Motor neuron (in vitro differentiated cells): ENCODE measurements at regions not wholly inside any gene's neighbourhood (a gene's known extent, or its start where the extent isn't known, plus 50 kb on each side); places are given as distances from the start of the nearest gene placed in this dataset.

ENCODE experiments used
- ATAC-seq, 8 experiments: fragments of 200-7000 bp; cut with Tn5 transposase; replicated peaks in 6 of 8; 2 replicates each; pipeline ENCODE4 v1.8.0; 2021; ENCODE audit warnings: mild to moderate bottlenecking in 8 of 8, moderate library complexity in 8 of 8
- H3K27ac ChIP-seq, 2 donors: fragments of 250-450 bp; sonication (Bioruptor Pico); 2 replicates each; pipeline ENCODE4 v1.9.0; 2021; ENCODE audit warnings: antibody characterized with exemption in 2 of 2, mild to moderate bottlenecking in 2 of 2, moderate library complexity in 1 of 2
- H3K4me1 ChIP-seq, 2 donors: fragments of 250-450 bp; sonication (Bioruptor Pico); replicated peaks in 1 of 2; 2 replicates each; pipeline ENCODE4 v1.6.1; 2021; ENCODE audit warnings: antibody characterized with exemption in 2 of 2, mild to moderate bottlenecking in 2 of 2, moderate library complexity in 1 of 2
- H3K4me3 ChIP-seq, 5 donors: fragments of 250-450 bp; sonication (Bioruptor Pico); 2 replicates each; pipeline ENCODE4 v1.9.0; 2021; ENCODE audit warnings: antibody characterized with exemption in 5 of 5, mild to moderate bottlenecking in 5 of 5, moderate library complexity in 4 of 5
- WGBS, 10 experiments: fragments of 450-650 bp; shearing (Covaris generic); methylation state at CpG; one replicate each; pipeline ENCODE4 v1.0.0; 2022; 5-methylcytosine and 5-hydroxymethylcytosine counted together
- in situ Hi-C, 9 experiments: fragments of 400-800 bp; cut with MboI; loops; one replicate each; pipeline ENCODE4 v1.15.0; 2021; ENCODE audit warnings: low sequenced_read_pairs in 9 of 9, low pct_unique_long_range_greater_than_20kb in 2 of 9; ENCODE audit not compliant: unreplicated experiment in 9 of 9

- no peak for ATAC-seq
- 21 to 100% (median 84%) methylated on average over 2 of the region's 2 CpGs; no CpG with 5 or more reads in 2 of the 10 experiments for WGBS, 10 experiments
These were observed 278.7 kb downstream of the IPMK start for GRCh38 chr10:57988964-57989363.

GRCh38 chr10:57987055-57987721, 280.5 kb downstream of the IPMK start:
- Histone ChIP-seq H3K27ac (no peak overlapping the region), H3K4me1 (peaks cover 4 to 15% of the 10 kb centered on the region in 2 donors), H3K4me3 (no peak overlapping the region)
- ATAC-seq, result peak in 3 of 8 experiments; percentile 22 to 91 (median 88)
- WGBS, 10 experiments, result 0 to 100% (median 84%) methylated on average over 1 to 6 of the region's 6 CpGs
- in situ Hi-C loops, result no loop called here

More at GRCh38 chr10:57988964-57989363, 278.7 kb downstream of the IPMK start:
- in situ Hi-C loops, result no loop called here
- H3K27ac ChIP-seq, result no peak overlapping the region
- no peak overlapping the region for H3K4me3 ChIP-seq
- peaks cover 4 to 21% of the 10 kb centered on the region in 2 donors for H3K4me1 ChIP-seq

- no peak for ATAC-seq
- no peak overlapping the region for H3K4me3 ChIP-seq
- in situ Hi-C loops, result no loop called here
- H3K27ac ChIP-seq, result no peak overlapping the region
- peaks cover 4 to 15% of the 10 kb centered on the region in 2 donors for H3K4me1 ChIP-seq
- WGBS, 10 experiments, result 100% methylated on average over 1 of the region's 1 CpG; no CpG with 5 or more reads in 6 of the 10 experiments
These were observed 281.3 kb downstream of the IPMK start for GRCh38 chr10:57986422-57986821.

GRCh38 chr10:57983281-57983791, 284.4 kb downstream of the IPMK start:
- ATAC-seq, result peak in 2 of 8 experiments; percentile 9 to 24
- in situ Hi-C loops, result no loop called here
- no peak overlapping the region for H3K4me3 ChIP-seq
- H3K4me1 ChIP-seq, result no peaks in the 10 kb centered on the region
- H3K27ac ChIP-seq, result no peak overlapping the region
- 0 to 100% (median 40%) methylated on average over 1 to 3 of the region's 3 CpGs for WGBS, 10 experiments

GRCh38 chr10:57982091-57982490, 285.6 kb downstream of the IPMK start:
- H3K27ac ChIP-seq, result no peak overlapping the region
- WGBS, 10 experiments, result 17 to 80% (median 55%) methylated on average over 1 to 3 of the region's 3 CpGs; no CpG with 5 or more reads in 4 of the 10 experiments
- H3K4me1 ChIP-seq, result no peaks in the 10 kb centered on the region
- ATAC-seq, result no peak
- H3K4me3 ChIP-seq, result no peak overlapping the region
- in situ Hi-C loops, result no loop called here

- in situ Hi-C loops, result no loop called here
- no peak overlapping the region for H3K27ac ChIP-seq
- 25 to 100% (median 78%) methylated on average over 1 to 2 of the region's 2 CpGs; no CpG with 5 or more reads in 1 of the 10 experiments for WGBS, 10 experiments
- H3K4me1 ChIP-seq, result no peaks in the 10 kb centered on the region
- no peak for ATAC-seq
- no peak overlapping the region for H3K4me3 ChIP-seq
These were observed 287.7 kb downstream of the IPMK start for GRCh38 chr10:57979956-57980355.

- Histone ChIP-seq H3K27ac (no peak overlapping the region), H3K4me1 (no peaks in the 10 kb centered on the region), H3K4me3 (no peak overlapping the region)
- in situ Hi-C loops, result no loop called here
- 19 to 95% (median 77%) methylated on average over 2 to 4 of the region's 4 CpGs; no CpG with 5 or more reads in 1 of the 10 experiments for WGBS, 10 experiments
- ATAC-seq, result peak in 2 of 8 experiments; percentile 19 to 50
These were observed 288.2 kb downstream of the IPMK start for GRCh38 chr10:57979491-57979890.

- Histone ChIP-seq H3K4me3 (no peak overlapping the region), H3K27ac (no peak overlapping the region), H3K4me1 (no peaks in the 10 kb centered on the region)
- in situ Hi-C loops, result no loop called here
- 30 to 100% (median 100%) methylated on average over 1 of the region's 1 CpG for WGBS, 10 experiments
- ATAC-seq, result no peak
These were observed 290.4 kb downstream of the IPMK start for GRCh38 chr10:57977262-57977661.

- no peaks in the 10 kb centered on the region for H3K4me1 ChIP-seq
- no peak overlapping the region for H3K27ac ChIP-seq
- in situ Hi-C loops, result no loop called here
- H3K4me3 ChIP-seq, result no peak overlapping the region
- 20 to 100% (median 91%) methylated on average over 1 of the region's 1 CpG; no CpG with 5 or more reads in 3 of the 10 experiments for WGBS, 10 experiments
- peak in 2 of 8 experiments; percentile 32 to 42 for ATAC-seq
These were observed 294.2 kb downstream of the IPMK start for GRCh38 chr10:57973451-57973850.

GRCh38 chr10:57972783-57973182, 294.9 kb downstream of the IPMK start:
- Histone ChIP-seq H3K4me3 (no peak overlapping the region), H3K27ac (no peak overlapping the region), H3K4me1 (no peaks in the 10 kb centered on the region)
- in situ Hi-C loops, result no loop called here
- ATAC-seq, result peak in 3 of 8 experiments; percentile 20 to 92 (median 90)
- 0 to 100% (median 92%) methylated on average over 1 to 2 of the region's 2 CpGs; no CpG with 5 or more reads in 2 of the 10 experiments for WGBS, 10 experiments

GRCh38 chr10:57968328-57969016, 299.2 kb downstream of the IPMK start:
- no peak for ATAC-seq
- H3K4me1 ChIP-seq, result no peaks in the 10 kb centered on the region
- H3K4me3 ChIP-seq, result no peak overlapping the region
- WGBS, 10 experiments, result 13 to 86% (median 78%) methylated on average over 1 to 9 of the region's 11 CpGs
- H3K27ac ChIP-seq, result no peak overlapping the region
- in situ Hi-C loops, result no loop called here

- in situ Hi-C loops, result no loop called here
- no peak overlapping the region for H3K4me3 ChIP-seq
- no peak overlapping the region for H3K27ac ChIP-seq
- ATAC-seq, result peak in 5 of 8 experiments; percentile 53 to 99 (median 77)
- WGBS, 10 experiments, result 30 to 100% (median 80%) methylated on average over 1 to 3 of the region's 3 CpGs; no CpG with 5 or more reads in 5 of the 10 experiments
- H3K4me1 ChIP-seq, result no peaks in the 10 kb centered on the region
These were observed 303.3 kb downstream of the IPMK start for GRCh38 chr10:57964351-57964750.

GRCh38 chr10:57963546-57963945, 304.1 kb downstream of the IPMK start:
- 0 to 83% (median 37%) methylated on average over 1 to 2 of the region's 2 CpGs; no CpG with 5 or more reads in 5 of the 10 experiments for WGBS, 10 experiments
- in situ Hi-C loops, result no loop called here
- H3K4me3 ChIP-seq, result no peak overlapping the region
- H3K4me1 ChIP-seq, result no peaks in the 10 kb centered on the region
- no peak for ATAC-seq
- H3K27ac ChIP-seq, result no peak overlapping the region
